ENCODE measurements at regions not wholly inside any gene's neighbourhood (a gene's known extent, or its start where the extent isn't known, plus 50 kb on each side); places are given as distances from the start of the nearest gene placed in this dataset.

DNA sequence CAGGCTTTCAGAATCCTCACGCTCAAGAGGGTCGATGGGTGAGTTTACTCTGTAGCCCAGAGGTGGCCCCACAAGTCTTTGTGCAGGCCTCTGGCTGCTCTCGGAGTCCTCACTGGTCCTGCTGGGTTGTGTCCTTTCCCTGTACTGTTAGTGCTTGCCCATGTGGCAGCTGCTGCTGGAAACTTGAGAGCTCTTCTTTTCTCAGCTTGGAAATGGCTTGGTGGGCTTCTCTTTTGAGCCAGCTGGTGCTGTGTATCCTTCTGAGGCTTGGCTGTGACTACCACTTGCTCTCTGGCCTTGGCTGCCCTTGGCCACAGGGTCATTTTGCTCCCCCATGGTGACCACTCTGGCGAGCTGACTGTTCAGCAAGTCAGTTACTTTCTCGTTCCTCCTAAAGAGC lies 82.2 kb upstream of the LMO4 start:
- TF ChIP-seq, protein P1, sequence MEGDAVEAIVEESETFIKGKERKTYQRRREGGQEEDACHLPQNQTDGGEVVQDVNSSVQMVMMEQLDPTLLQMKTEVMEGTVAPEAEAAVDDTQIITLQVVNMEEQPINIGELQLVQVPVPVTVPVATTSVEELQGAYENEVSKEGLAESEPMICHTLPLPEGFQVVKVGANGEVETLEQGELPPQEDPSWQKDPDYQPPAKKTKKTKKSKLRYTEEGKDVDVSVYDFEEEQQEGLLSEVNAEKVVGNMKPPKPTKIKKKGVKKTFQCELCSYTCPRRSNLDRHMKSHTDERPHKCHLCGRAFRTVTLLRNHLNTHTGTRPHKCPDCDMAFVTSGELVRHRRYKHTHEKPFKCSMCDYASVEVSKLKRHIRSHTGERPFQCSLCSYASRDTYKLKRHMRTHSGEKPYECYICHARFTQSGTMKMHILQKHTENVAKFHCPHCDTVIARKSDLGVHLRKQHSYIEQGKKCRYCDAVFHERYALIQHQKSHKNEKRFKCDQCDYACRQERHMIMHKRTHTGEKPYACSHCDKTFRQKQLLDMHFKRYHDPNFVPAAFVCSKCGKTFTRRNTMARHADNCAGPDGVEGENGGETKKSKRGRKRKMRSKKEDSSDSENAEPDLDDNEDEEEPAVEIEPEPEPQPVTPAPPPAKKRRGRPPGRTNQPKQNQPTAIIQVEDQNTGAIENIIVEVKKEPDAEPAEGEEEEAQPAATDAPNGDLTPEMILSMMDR (IDR thresholded peaks at IDR 0.05) = no peak
- no peak for TF ChIP-seq POLR2A (IDR thresholded peaks at IDR 0.05)

Measured in uterus (tissue), 2 donors.